Psoas muscle (tissue), 7 donors: ENCODE measurements at regions not wholly inside any gene's neighbourhood (a gene's known extent, or its start where the extent isn't known, plus 50 kb on each side); places are given as distances from the start of the nearest gene placed in this dataset.

ENCODE experiments used
- ATAC-seq, 4 donors: fragments of 200-7000 bp; cut with Tn5 transposase; one replicate each; pipeline ENCODE4 v1.9.1; 2020; ENCODE audit warnings: moderate library complexity in 3 of 4, mild to moderate bottlenecking in 2 of 4
- DNase-seq, 2 donors: peaks; one replicate each; pipeline ENCODE4 v3.0.0-alpha.2; 2020
- H3K27ac ChIP-seq: fragments of 200-600 bp; one replicate; pipeline ENCODE4 v1.8.0; 2022
- H3K27me3 ChIP-seq, 3 donors: fragments of 200-600 bp in 1 of 3; one replicate each; pipeline versions ENCODE4 v1.6.1 to v1.8.0; 2013 to 2022; ENCODE audit warnings: low read length in 2 of 3, mild to moderate bottlenecking in 2 of 3, moderate library complexity in 1 of 3; ENCODE audit not compliant: insufficient read depth in 3 of 3
- H3K36me3 ChIP-seq, 2 donors: fragments of 200-600 bp in 1 of 2; one replicate each; pipeline versions ENCODE4 v1.6.1 to v1.8.0; 2013 to 2022; ENCODE audit warnings: low read depth in 1 of 2, mild to moderate bottlenecking in 1 of 2, moderate library complexity in 1 of 2; ENCODE audit not compliant: insufficient read depth in 1 of 2
- H3K4me1 ChIP-seq: fragments of 200-600 bp; one replicate; pipeline ENCODE4 v1.8.0; 2022
- H3K4me3 ChIP-seq: fragments of 200-600 bp; one replicate; pipeline ENCODE4 v1.8.0; 2022; ENCODE audit warnings: mild to moderate bottlenecking
- H3K9me3 ChIP-seq: fragments of 200-600 bp; one replicate; pipeline ENCODE4 v1.8.0; 2022
- CTCF ChIP-seq: fragments of 200-600 bp; IDR thresholded peaks from one replicate; pipeline ENCODE4 v1.8.0; 2022; ENCODE audit warnings: antibody characterized with exemption
- WGBS, 3 donors: extraction: QIAGEN DNeasy Blood & Tissue Kit; methylation state at CpG; one replicate each; pipeline versions ENCODE4 v1.1.6 to v1.1.7; 2013; 5-methylcytosine and 5-hydroxymethylcytosine counted together
- intact Hi-C, 2 donors: fragments of 100-400 bp; cut with DNase I; formaldehyde crosslinking; loops; one replicate each; pipeline versions ENCODE4 v1.11.0 to v1.14.2; 2022
- donor health status: healthy with polysubstance abuse.
- donor health status: DM: no; HTN: no; CAD: no; lungs with moderate emphysema.
- donor health status: Bipolar disorder and iron deficiency.
- donor health status: healthy.
- donor health status: DM: yes; HTN: yes; CAD: no.
- donor health status: DM: no; HTN: no; CAD: no.
- donor health status: DM: yes; HTN: yes; CAD: no.

- no peak overlapping the region for H3K27ac ChIP-seq
- no peak for ATAC-seq
- WGBS, 3 donors: 91 to 98% (median 95%) methylated on average over 40 to 41 of the region's 41 CpGs
- no peak overlapping the region for H3K4me3 ChIP-seq
- H3K27me3 ChIP-seq: no peaks in the 10 kb centered on the region
- intact Hi-C loops: no loop called here
- TF ChIP-seq CTCF: no peak
- no peaks in the 10 kb centered on the region for H3K4me1 ChIP-seq
- H3K9me3 ChIP-seq: no peaks in the 10 kb centered on the region
- DNase-seq: peak in 1 of 2 donors; percentile 10
- H3K36me3 ChIP-seq: no peaks in the 10 kb centered on the region
Measured at GRCh38 chr13:89363144-89363543, 1692.0 kb downstream of the SLITRK5 start.

DNA sequence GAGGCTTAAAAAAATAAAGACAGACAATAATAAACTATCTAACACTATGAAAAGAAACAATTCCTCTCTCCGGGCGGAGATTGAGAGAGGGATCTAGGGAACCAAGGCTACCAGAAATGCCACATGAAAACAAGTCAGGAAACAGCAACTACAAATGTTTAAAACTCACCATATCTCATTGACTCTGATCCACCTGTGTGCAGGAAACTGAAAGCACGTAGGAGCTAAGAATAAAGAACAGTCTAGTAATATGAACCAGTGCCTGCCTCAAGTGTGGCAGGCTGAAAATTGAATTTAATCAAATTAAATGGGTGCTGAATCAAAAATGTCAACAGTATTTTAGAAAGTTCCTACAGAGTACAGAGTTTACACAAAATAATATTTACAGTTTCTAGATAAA lies 1701.0 kb downstream of the SLITRK5 start:
- no peaks in the 10 kb centered on the region for H3K27me3 ChIP-seq
- H3K9me3 ChIP-seq: no peaks in the 10 kb centered on the region
- no peak overlapping the region for H3K4me3 ChIP-seq
- no peak overlapping the region for H3K27ac ChIP-seq
- no peaks in the 10 kb centered on the region for H3K4me1 ChIP-seq
- no peaks in the 10 kb centered on the region for H3K36me3 ChIP-seq
- intact Hi-C loops: no loop called here
- ATAC-seq: no peak
- no peak for TF ChIP-seq CTCF
- no peak for DNase-seq
- whole genome bisulfite sequencing, 3 donors: 65 to 74% (median 67%) methylated on average over 3 of the region's 3 CpGs

- intact Hi-C loops: no loop called here
- Histone ChIP-seq H3K4me3 (no peak overlapping the region), H3K4me1 (no peaks in the 10 kb centered on the region), H3K9me3 (no peaks in the 10 kb centered on the region), H3K27ac (no peak overlapping the region), H3K36me3 (no peaks in the 10 kb centered on the region), H3K27me3 (no peaks in the 10 kb centered on the region)
- WGBS, 3 donors: 11 to 15% (median 13%) methylated on average over 2 of the region's 2 CpGs
- ATAC-seq (no peak), DNase-seq (no peak)
- no peak for TF ChIP-seq CTCF
Measured at GRCh38 chr13:89375839-89376238, 1704.7 kb downstream of the SLITRK5 start.

GRCh38 chr13:89380101-89380500 lies 1708.9 kb downstream of the SLITRK5 start:
- 82 to 84% (median 84%) methylated on average over 3 of the region's 3 CpGs for WGBS, 3 donors

More at GRCh38 chr13:89380101-89380500, 1708.9 kb downstream of the SLITRK5 start:
- H3K9me3 ChIP-seq: no peaks in the 10 kb centered on the region
- H3K4me3 ChIP-seq: no peak overlapping the region
- no peaks in the 10 kb centered on the region for H3K4me1 ChIP-seq
- no peaks in the 10 kb centered on the region for H3K27me3 ChIP-seq
- no peak for TF ChIP-seq CTCF
- intact Hi-C loops: no loop called here
- no peak overlapping the region for H3K27ac ChIP-seq
- no peaks in the 10 kb centered on the region for H3K36me3 ChIP-seq
- DNase-seq: no peak
- ATAC-seq: no peak
